HFFc6 (cell line): ENCODE measurements at regions not wholly inside any gene's neighbourhood (a gene's known extent, or its start where the extent isn't known, plus 50 kb on each side); places are given as distances from the start of the nearest gene placed in this dataset.
"Not testable (repeated sequence)": the region's sequence is repeated elsewhere in the genome, so short reads cannot be mapped to it uniquely, and the experiment has no call there.

Experiments
- DNase-seq: peaks from one replicate; pipeline ENCODE4 v3.0.0-alpha.2; 2018
- H3K27ac Mint-ChIP-seq: 2 replicates; pipeline ENCODE4 v1.8.0; 2020; ENCODE audit warnings: mild to moderate bottlenecking, mixed read lengths
- H3K27me3 Mint-ChIP-seq: 2 replicates; pipeline ENCODE4 v1.8.0; 2021; ENCODE audit warnings: mild to moderate bottlenecking, moderate library complexity, mixed read lengths; ENCODE audit not compliant: insufficient read depth
- H3K36me3 Mint-ChIP-seq: 2 replicates; pipeline ENCODE4 v1.8.0; 2021; ENCODE audit warnings: low read depth, mixed read lengths
- H3K4me1 Mint-ChIP-seq: 2 replicates; pipeline ENCODE4 v1.8.0; 2020; ENCODE audit warnings: low read depth, mixed read lengths
- H3K4me3 Mint-ChIP-seq: 2 replicates; pipeline ENCODE4 v1.8.0; 2020; ENCODE audit warnings: mild to moderate bottlenecking, moderate library complexity, mixed read lengths
- H3K9me3 Mint-ChIP-seq: 2 replicates; pipeline ENCODE4 v1.8.0; 2020; ENCODE audit warnings: mild to moderate bottlenecking, mixed read lengths

DNA sequence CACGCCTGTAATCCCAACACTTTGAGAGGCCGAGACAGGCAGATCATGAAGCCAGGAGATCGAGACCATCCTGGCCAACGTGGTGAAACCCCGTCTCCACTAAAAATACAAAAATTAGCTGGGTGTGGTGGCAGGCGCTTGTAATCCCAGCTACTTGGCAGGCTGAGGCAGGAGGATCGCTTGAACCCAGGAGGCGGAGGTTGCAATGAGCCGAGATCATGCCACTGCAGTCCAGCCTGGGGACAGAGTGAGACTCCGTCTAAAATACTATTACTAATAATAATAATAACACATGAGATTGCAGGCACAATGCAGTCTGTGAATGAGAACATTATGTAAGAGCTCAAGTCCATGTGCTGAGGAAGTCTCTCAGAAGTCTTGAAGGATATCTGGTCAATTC, 1684.4 kb downstream of the SPATA31A7 start:
- H3K36me3 Mint-ChIP-seq, DNase-seq, H3K27ac Mint-ChIP-seq, H3K27me3 Mint-ChIP-seq, H3K9me3 Mint-ChIP-seq, H3K4me3 Mint-ChIP-seq, H3K4me1 Mint-ChIP-seq: not testable (repeated sequence)

DNA sequence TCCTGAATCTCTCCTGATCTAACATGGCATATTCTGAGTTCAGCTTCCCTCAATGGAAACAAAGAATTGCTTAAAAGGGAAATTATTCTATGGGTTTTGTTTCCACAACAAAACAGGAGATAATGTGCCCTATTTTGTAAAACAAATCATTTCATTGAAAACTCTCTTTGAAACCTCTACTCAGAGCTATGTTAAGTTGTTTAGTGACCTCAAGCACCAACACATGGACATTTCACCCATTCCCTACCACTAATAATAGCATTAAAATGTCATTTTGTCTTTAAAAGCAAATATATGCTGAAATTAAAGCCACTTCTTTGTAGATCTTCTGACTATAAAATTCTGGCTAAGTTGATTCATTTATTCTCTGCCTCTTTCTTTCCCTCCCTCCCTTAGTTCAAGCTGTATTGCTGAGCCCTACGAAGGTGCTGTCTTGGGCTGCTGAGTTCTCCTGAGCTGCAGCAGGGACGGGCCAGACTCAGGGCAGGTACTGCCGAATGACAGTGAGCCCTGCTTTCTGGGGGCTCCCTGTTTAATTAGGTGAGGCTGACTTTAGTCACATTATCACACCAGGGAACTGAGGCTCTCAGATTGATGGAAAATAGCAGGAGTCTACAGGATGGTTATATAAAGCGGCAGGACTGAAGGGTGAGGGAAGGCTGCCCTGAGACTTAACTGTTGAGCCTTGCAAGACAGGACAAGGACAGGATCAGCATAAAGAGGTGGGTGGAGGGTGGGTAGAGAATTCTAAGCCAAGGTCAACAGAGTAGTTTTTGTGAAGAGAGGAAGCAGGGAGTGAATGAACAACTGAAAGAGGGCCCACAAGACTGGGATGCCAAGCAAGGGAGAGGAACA, 1685.1 kb downstream of the SPATA31A7 start:
- DNase-seq, H3K4me1 Mint-ChIP-seq, H3K4me3 Mint-ChIP-seq, H3K27ac Mint-ChIP-seq, H3K36me3 Mint-ChIP-seq, H3K27me3 Mint-ChIP-seq, H3K9me3 Mint-ChIP-seq: not testable (repeated sequence)

DNA sequence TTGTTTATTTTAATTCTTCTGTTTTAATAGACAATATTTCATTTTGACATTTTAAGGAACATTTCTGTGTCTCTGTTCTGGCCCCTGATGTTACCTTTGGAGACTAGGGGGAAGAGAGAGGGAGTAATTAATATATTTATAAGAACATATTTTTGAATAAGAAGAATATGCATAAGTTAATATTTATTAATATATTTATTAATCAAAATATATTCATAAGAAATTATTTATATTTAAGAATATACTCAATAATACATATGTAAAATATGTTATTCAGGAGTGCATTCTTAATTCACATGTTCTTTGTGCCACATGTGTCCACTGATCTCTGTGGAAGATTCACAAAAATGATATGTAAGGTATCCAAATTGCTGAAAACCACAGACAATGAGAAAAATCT, 1687.7 kb downstream of the SPATA31A7 start:
- H3K9me3 Mint-ChIP-seq, H3K4me1 Mint-ChIP-seq, DNase-seq, H3K4me3 Mint-ChIP-seq, H3K36me3 Mint-ChIP-seq, H3K27ac Mint-ChIP-seq, H3K27me3 Mint-ChIP-seq: not testable (repeated sequence)

DNA sequence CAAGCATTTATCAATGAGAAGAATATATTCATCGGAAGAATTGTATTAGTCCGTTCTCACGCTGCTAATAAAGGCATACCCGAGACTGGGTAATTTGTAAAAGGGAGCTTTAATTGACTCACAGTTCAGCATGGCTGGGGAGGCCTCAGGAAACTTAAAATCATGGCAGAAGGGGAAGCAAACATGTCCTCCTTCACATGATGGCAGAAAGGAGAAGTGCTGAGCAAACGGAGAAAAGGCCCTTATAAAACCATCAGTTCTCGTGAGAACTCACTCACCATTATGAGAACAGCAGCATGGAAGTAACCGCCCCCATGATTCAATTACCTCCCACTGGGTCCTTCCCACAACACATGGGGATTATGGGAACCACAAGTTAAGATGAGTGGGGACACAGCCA, 1688.2 kb downstream of the SPATA31A7 start:
- H3K27ac Mint-ChIP-seq, H3K36me3 Mint-ChIP-seq, H3K4me1 Mint-ChIP-seq, H3K4me3 Mint-ChIP-seq, DNase-seq, H3K9me3 Mint-ChIP-seq, H3K27me3 Mint-ChIP-seq: not testable (repeated sequence)

DNA sequence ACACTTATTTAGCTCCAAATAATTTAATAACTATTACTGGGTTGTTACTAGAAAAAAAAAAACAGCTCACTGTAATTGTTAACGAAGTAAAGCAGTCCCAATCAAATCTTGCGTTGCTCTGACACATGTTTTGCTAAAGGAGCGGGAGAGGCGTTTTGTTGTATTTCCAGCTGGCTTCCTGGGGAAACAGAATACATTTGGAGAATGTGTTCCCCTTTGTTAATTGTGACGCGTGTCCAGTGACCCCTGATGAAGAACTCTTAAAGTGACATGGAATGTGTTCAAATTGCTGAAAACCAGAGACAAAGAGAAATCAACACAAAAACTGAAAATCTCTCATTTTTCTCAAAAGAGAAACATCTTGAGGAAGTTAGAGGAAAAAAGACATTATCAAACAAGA, 1690.6 kb downstream of the SPATA31A7 start:
- H3K27ac Mint-ChIP-seq, H3K27me3 Mint-ChIP-seq, H3K9me3 Mint-ChIP-seq, H3K4me1 Mint-ChIP-seq, H3K36me3 Mint-ChIP-seq, H3K4me3 Mint-ChIP-seq, DNase-seq: not testable (repeated sequence)

DNA sequence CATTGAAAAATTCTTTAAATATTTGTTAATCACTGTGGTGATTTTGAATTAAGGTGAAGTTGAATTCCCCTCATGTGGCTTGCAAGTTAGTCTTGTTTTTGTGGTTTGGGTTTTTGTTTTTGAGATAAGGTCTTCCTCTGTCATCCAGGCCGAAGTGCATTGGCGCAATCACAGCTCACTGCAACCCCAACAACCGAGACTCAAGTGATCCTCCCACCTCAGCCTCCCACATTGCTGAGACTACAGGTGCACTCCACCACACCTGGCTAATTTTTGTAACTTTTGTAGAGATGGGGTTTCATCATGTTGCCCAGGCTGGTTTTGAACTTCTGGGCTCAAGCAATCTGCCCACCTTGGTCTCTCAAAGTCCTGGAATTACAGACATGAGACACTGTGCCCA, 1691.1 kb downstream of the SPATA31A7 start:
- not testable (repeated sequence) for H3K9me3 Mint-ChIP-seq, H3K4me1 Mint-ChIP-seq, H3K36me3 Mint-ChIP-seq, H3K4me3 Mint-ChIP-seq, H3K27ac Mint-ChIP-seq, DNase-seq, H3K27me3 Mint-ChIP-seq

DNA sequence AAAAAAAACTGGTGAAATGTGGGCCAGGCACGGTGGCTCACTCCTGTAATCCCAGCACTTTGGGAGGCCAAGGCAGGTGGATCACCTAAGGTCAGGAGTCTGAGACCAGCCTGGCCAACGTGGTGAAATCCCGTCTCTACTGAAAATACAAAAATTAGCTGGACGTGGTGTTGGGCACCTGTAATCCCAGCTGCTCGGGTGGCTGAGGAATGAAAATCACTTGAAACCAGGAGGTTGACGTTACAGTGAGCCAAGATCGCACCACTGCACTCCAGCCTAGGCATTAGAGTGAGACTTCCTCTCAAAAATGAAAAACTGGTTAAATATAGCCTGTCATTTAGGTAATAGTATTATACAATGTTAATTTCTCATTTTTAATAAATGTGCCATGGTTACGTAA, 1692.0 kb downstream of the SPATA31A7 start:
- not testable (repeated sequence) for H3K36me3 Mint-ChIP-seq, DNase-seq, H3K4me3 Mint-ChIP-seq, H3K9me3 Mint-ChIP-seq, H3K27ac Mint-ChIP-seq, H3K4me1 Mint-ChIP-seq, H3K27me3 Mint-ChIP-seq

DNA sequence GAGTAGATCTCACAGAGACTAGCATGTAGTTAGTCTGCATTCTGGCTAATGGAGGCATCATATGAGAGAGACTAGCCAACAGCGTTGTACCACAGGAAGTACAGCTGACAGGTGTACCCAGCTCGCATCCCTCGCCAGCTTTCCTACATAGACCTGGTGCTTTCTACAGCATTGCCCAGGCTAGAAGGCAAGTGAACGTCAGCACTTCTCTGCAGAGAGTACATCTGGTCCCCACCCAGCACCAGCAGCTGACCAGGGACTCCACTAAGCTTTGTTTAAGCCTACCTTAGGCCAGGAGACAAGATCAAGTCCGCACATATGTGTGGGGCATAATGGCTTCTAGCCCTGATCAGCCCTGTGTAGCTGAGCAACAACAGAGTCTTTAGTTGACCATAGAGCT, 1692.9 kb downstream of the SPATA31A7 start:
- H3K36me3 Mint-ChIP-seq, H3K27ac Mint-ChIP-seq, H3K27me3 Mint-ChIP-seq, H3K4me1 Mint-ChIP-seq, DNase-seq, H3K9me3 Mint-ChIP-seq, H3K4me3 Mint-ChIP-seq: not testable (repeated sequence)

DNA sequence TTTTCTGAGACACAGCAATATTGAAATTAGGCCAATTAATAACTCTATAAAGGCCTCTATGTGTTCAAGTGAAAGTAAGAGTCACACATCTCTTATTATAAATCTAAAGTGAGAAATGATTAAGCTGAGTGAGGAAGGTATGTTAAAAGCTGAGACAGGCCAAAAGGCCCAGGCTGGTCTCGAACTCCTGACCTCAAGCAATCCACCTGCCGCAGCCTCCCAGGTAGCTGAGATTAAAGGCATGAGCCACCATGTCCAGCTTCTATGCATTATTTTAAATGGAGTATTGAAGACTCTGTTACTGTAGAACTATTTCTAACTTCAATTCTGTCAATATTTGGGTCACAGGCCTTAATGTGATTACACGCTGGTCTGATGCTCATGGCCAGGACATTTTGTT, 1706.9 kb downstream of the SPATA31A7 start:
- H3K9me3 Mint-ChIP-seq, H3K4me1 Mint-ChIP-seq, DNase-seq, H3K27ac Mint-ChIP-seq, H3K36me3 Mint-ChIP-seq, H3K4me3 Mint-ChIP-seq, H3K27me3 Mint-ChIP-seq: not testable (repeated sequence)

DNA sequence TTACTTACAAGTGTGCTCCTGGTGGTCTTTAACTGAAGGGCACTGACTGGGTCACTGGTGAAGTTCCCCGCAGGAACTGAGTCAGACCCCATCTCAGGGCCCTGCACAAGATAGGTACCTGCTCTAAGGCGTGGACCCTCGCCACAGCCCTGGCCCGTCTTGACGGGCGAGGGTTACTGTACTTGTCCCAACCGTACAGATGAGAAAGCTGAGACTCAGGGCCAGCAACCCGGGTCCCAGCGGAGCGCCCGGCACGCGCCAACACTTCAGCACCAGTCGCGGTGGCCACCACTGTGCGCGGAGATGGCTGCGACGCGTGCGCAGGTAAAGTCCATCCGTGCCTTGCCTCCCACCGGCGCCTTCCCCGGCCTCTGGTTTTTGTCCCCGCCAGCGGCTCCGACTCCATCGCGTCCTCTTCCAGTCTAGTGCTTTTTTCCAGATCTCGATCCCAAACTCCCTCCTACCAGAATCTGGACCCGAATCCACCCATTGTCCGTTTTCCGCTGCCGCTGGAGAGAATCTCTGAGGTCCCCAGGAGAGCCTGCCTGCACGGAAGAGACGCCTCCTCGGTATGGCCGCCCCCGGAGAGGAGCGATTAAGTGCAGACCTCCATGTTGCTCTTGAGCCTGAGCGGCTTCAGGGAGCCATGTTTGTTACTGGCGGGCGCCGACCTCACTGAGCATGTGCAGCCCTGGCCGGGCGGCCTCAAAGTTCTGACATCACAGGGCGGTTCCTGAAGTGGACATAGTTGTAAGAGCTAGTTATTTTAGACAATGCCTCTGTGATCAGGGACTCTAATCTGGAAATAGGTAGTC, 1707.8 kb downstream of the SPATA31A7 start:
- not testable (repeated sequence) for H3K9me3 Mint-ChIP-seq, H3K27me3 Mint-ChIP-seq, H3K4me1 Mint-ChIP-seq, H3K36me3 Mint-ChIP-seq
- Mint-ChIP-seq H3K27ac (peak overlapping the region; percentile 5; the same call in 1 of the 2 replicates), H3K4me3 (peak overlapping the region; percentile 70)
- peak; percentile 23 for DNase-seq

DNA sequence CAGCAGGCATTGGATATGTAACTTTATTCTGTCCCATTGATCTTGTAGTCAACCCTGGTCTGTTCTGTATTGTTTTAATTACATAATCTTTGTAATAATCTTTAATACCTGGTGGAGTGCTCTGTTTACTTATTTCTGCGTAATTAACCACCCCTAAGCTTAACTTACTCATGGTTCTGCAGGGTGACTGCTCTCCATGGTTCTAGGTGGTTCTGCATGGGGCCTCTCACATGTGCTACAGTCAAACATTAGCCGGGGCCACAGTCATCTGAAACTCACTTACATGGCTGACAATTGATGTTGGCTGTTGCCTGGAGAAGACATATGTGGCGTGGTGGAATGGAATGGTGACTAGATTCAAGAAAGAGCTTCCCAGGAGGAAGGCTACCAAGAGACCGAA, 1709.8 kb downstream of the SPATA31A7 start:
- H3K4me1 Mint-ChIP-seq, H3K9me3 Mint-ChIP-seq, H3K27ac Mint-ChIP-seq, H3K36me3 Mint-ChIP-seq, H3K4me3 Mint-ChIP-seq, H3K27me3 Mint-ChIP-seq, DNase-seq: not testable (repeated sequence)

DNA sequence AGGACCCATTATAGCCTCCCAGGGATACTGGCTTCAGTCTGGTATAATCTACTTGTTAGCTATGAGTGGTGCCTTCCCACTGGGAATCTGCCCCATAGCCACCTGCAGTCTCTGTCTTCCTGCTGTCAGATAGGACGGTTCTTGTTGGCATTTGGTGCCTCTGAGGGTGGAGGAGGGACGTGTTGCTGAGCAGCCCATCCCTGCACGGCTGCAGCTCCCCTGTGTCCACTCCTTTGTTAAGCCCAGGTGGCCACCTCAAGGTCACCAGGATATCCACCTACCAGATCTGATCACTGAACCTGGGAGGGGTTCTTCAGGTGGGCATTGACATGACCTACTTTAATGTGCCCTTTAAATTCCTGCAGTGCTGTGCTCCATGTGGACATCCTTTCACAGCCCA, 1714.2 kb downstream of the SPATA31A7 start:
- H3K4me3 Mint-ChIP-seq, H3K27me3 Mint-ChIP-seq, H3K27ac Mint-ChIP-seq: not testable (repeated sequence)

DNA sequence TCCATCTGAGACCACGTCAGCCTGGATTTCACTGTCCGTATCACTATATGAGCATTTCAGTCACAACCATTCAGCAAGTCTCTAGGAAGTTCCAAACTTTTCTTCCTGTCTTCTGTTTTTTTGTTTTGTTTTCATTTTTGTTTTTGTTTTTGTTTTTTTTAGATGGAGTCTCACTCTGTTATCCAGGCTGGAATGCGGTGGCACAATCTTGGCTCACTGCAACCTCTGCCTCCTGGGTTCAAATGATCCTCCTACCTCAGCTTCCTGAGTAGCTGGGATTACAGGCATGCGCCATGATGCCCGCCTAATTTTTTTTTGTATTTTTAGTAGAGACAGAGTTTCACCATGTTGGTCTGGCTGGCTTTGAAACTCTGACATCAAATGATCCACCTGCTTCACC, 1715.9 kb downstream of the SPATA31A7 start:
- not testable (repeated sequence) for H3K9me3 Mint-ChIP-seq, H3K27me3 Mint-ChIP-seq

More for the DNA sequence above, 1714.2 kb downstream of the SPATA31A7 start:
- DNase-seq, H3K9me3 Mint-ChIP-seq, H3K4me1 Mint-ChIP-seq, H3K36me3 Mint-ChIP-seq: not testable (repeated sequence)

DNA sequence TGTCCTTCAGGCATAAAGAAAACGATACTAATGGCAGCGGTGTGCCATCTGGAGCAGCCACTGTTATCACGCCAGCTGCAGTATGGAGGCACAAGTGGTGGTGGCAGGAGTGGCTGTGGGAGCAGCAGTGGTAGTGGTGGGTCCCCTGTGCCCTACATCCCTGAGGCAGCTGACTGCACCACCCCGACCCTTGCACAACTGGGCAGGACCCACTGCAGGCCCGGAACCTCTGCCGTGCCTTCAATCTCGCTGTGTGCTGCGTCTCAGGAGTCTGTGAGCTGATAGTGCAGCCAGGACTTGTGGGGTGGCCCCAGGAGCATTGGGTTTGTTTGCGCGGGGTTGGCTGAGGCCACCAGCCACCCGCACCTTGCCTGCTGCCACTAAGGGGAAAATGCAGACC, 1718.0 kb downstream of the SPATA31A7 start:
- not testable (repeated sequence) for DNase-seq, H3K9me3 Mint-ChIP-seq, H3K4me1 Mint-ChIP-seq, H3K27me3 Mint-ChIP-seq, H3K4me3 Mint-ChIP-seq, H3K36me3 Mint-ChIP-seq, H3K27ac Mint-ChIP-seq

More for the DNA sequence above, 1715.9 kb downstream of the SPATA31A7 start:
- H3K4me3 Mint-ChIP-seq, DNase-seq, H3K27ac Mint-ChIP-seq, H3K36me3 Mint-ChIP-seq, H3K4me1 Mint-ChIP-seq: not testable (repeated sequence)
